Activated CD8-positive, alpha-beta memory T cell treated with anti-CD3 and anti-CD28 coated beads for 24 hours (primary cell): ENCODE measurements at regions not wholly inside any gene's neighbourhood (a gene's known extent, or its start where the extent isn't known, plus 50 kb on each side); places are given as distances from the start of the nearest gene placed in this dataset.

Source experiments
- DNase-seq: peaks from one replicate; pipeline ENCODE4 v3.0.0-alpha.2; 2020

GRCh38 chr11:28448186-28448585, 340.0 kb downstream of the METTL15 start:
- no peak for DNase-seq

GRCh38 chr11:28447226-28447625, 339.0 kb downstream of the METTL15 start:
- DNase-seq, result no peak

GRCh38 chr11:28442131-28442530, 333.9 kb downstream of the METTL15 start:
- no peak for DNase-seq

- no peak for DNase-seq
Observed at GRCh38 chr11:28439403-28439802, 331.2 kb downstream of the METTL15 start.

- no peak for DNase-seq
Observed at GRCh38 chr11:28420099-28420498, 311.9 kb downstream of the METTL15 start.

- DNase-seq, result no peak
Observed at GRCh38 chr11:28417601-28418323, 309.6 kb downstream of the METTL15 start.

- DNase-seq, result no peak
Observed at GRCh38 chr11:28412029-28412428, 303.8 kb downstream of the METTL15 start.

GRCh38 chr11:28401446-28401845, 293.3 kb downstream of the METTL15 start:
- DNase-seq, result no peak

- no peak for DNase-seq
Observed at GRCh38 chr11:28400331-28401100, 292.3 kb downstream of the METTL15 start.

GRCh38 chr11:28393348-28393747, 285.2 kb downstream of the METTL15 start:
- no peak for DNase-seq

- no peak for DNase-seq
Observed at GRCh38 chr11:28384418-28384817, 276.2 kb downstream of the METTL15 start.

- no peak for DNase-seq
Observed at GRCh38 chr11:28383456-28383855, 275.3 kb downstream of the METTL15 start.
